Endodermal cell (in vitro differentiated cells): ENCODE measurements at regions not wholly inside any gene's neighbourhood (a gene's known extent, or its start where the extent isn't known, plus 50 kb on each side); places are given as distances from the start of the nearest gene placed in this dataset.

Source experiments
- DNase-seq: peaks from one replicate; pipeline ENCODE4 v3.0.0-alpha.2; 2017
- H3K27ac ChIP-seq: 2 replicates; pipeline ENCODE4 v1.5.1; 2013; ENCODE audit warnings: mild to moderate bottlenecking, low read depth, low read length, moderate library complexity
- H3K27me3 ChIP-seq: 2 replicates; pipeline ENCODE4 v1.6.1; 2013; ENCODE audit warnings: mild to moderate bottlenecking, low read length, moderate library complexity; ENCODE audit not compliant: insufficient read depth, control insufficient read depth, poor library complexity, severe bottlenecking
- H3K36me3 ChIP-seq: 2 replicates; pipeline ENCODE4 v1.7.0; 2013; ENCODE audit warnings: mild to moderate bottlenecking, low read length, moderate library complexity; ENCODE audit not compliant: control insufficient read depth, insufficient read depth
- H3K4me1 ChIP-seq: one replicate; pipeline ENCODE4 v1.7.0; 2013; ENCODE audit warnings: low read length; ENCODE audit not compliant: control insufficient read depth, insufficient read depth
- H3K4me3 ChIP-seq: 2 replicates; pipeline ENCODE4 v1.5.1; 2013; ENCODE audit warnings: mild to moderate bottlenecking, low read length, moderate library complexity
- H3K9ac ChIP-seq: 2 replicates; pipeline ENCODE4 v1.6.1; 2013; ENCODE audit warnings: mild to moderate bottlenecking, low read length, moderate library complexity; ENCODE audit not compliant: poor library complexity, severe bottlenecking; ENCODE audit errors: extremely low read depth
- H3K9me3 ChIP-seq: 2 replicates; pipeline ENCODE4 v1.6.1; 2013; ENCODE audit warnings: mild to moderate bottlenecking, low read length, moderate library complexity; ENCODE audit not compliant: control insufficient read depth
- H3K27ac Mint-ChIP-seq: 2 replicates; pipeline ENCODE4 v1.8.0; 2020; ENCODE audit warnings: mixed read lengths
- H3K27me3 Mint-ChIP-seq: 2 replicates; pipeline ENCODE4 v1.8.0; 2021; ENCODE audit warnings: mild to moderate bottlenecking, mixed read lengths; ENCODE audit not compliant: insufficient read depth
- H3K36me3 Mint-ChIP-seq: 2 replicates; pipeline ENCODE4 v1.8.0; 2020; ENCODE audit warnings: low read depth, mixed read lengths
- H3K4me1 Mint-ChIP-seq: 2 replicates; pipeline ENCODE4 v1.8.0; 2020; ENCODE audit warnings: mixed read lengths
- H3K4me3 Mint-ChIP-seq: 2 replicates; pipeline ENCODE4 v1.8.0; 2020; ENCODE audit warnings: mild to moderate bottlenecking, moderate library complexity, mixed read lengths
- H3K9me3 Mint-ChIP-seq: 2 replicates; pipeline ENCODE4 v1.8.0; 2020; ENCODE audit warnings: mild to moderate bottlenecking, mixed read lengths
- WGBS, 2 experiments: methylation state at CpG; one replicate each; pipeline versions ENCODE4 v1.1.5 to v1.1.7; 2013; ENCODE audit warnings: missing lambda C conversion rate in 2 of 2, mixed read lengths in 1 of 2; ENCODE audit not compliant: insufficient coverage in 1 of 2, insufficient read length in 1 of 2; 5-methylcytosine and 5-hydroxymethylcytosine counted together
- TF ChIP-seq, protein P1 (sequence below): fragments of 200-600 bp; sonication (generic); conservative IDR thresholded peaks from 2 replicates; pipeline ENCODE4 v1.5.0; 2021; ENCODE audit warnings: antibody characterized with exemption, mild to moderate bottlenecking

DNA sequence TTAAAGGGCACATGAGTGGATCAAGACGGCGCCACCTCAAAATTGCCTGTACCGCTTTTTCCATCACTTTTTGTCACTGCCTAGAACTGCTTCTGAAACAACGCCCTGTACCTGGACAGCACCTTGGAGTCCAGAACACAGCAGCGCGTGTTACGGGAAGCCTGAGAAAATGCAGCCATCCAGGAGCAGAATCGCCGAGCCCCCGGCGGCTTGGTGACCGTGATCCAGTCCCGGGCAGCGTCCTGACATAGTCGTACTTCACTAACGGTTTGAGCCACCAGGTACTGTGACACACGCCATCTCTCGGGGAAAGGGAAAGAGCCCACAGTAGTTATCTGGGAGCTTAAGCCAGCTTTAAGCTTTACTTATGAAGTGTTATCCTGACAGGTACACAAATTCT is 168.9 kb upstream of the SALL3 start:
- no peaks in the 10 kb centered on the region for H3K4me1 ChIP-seq
- Mint-ChIP-seq H3K4me1 (peaks cover 27% of the 10 kb centered on the region), H3K27ac (no peak overlapping the region), H3K36me3 (no peaks in the 10 kb centered on the region), H3K9me3 (no peaks in the 10 kb centered on the region), H3K27me3 (peaks cover 23% of the 10 kb centered on the region), H3K4me3 (no peak overlapping the region)
- H3K27me3 ChIP-seq: peaks cover 20% of the 10 kb centered on the region
- no peak for DNase-seq
- no peaks in the 10 kb centered on the region for H3K36me3 ChIP-seq
- WGBS, 2 experiments: 96 to 97% methylated on average over 18 of the region's 18 CpGs
- H3K9me3 ChIP-seq: peaks cover 6% of the 10 kb centered on the region
- no peak overlapping the region for H3K4me3 ChIP-seq
- H3K9ac ChIP-seq: no peak overlapping the region
- TF ChIP-seq, protein P1, sequence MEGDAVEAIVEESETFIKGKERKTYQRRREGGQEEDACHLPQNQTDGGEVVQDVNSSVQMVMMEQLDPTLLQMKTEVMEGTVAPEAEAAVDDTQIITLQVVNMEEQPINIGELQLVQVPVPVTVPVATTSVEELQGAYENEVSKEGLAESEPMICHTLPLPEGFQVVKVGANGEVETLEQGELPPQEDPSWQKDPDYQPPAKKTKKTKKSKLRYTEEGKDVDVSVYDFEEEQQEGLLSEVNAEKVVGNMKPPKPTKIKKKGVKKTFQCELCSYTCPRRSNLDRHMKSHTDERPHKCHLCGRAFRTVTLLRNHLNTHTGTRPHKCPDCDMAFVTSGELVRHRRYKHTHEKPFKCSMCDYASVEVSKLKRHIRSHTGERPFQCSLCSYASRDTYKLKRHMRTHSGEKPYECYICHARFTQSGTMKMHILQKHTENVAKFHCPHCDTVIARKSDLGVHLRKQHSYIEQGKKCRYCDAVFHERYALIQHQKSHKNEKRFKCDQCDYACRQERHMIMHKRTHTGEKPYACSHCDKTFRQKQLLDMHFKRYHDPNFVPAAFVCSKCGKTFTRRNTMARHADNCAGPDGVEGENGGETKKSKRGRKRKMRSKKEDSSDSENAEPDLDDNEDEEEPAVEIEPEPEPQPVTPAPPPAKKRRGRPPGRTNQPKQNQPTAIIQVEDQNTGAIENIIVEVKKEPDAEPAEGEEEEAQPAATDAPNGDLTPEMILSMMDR: no peak
- H3K27ac ChIP-seq: no peak overlapping the region

DNA sequence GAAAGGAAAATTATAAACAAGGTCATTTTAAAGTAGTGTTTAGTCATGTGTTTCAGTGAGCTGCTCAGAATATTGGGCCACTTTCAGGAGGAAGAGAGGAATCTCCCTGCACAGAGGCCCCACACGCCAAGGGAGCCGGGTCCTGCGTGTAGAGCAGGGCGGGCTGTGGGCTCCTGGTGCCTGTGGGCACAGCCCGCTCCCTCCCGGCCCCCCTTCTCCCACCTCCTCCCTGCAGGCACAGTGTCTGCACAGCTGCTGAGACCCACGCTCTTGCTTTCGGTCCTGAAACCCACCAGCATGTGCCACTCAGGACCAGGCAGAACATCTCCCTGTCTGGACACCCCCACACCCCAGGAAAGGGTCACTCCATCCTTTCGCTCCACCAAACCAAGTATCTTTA is 167.6 kb upstream of the SALL3 start:
- H3K27me3 ChIP-seq: peaks cover 20% of the 10 kb centered on the region
- H3K4me1 ChIP-seq: no peaks in the 10 kb centered on the region
- Mint-ChIP-seq H3K4me1 (peaks cover 24% of the 10 kb centered on the region), H3K27ac (no peak overlapping the region), H3K4me3 (no peak overlapping the region), H3K9me3 (no peaks in the 10 kb centered on the region), H3K36me3 (no peaks in the 10 kb centered on the region), H3K27me3 (peaks cover 33% of the 10 kb centered on the region)
- no peak for DNase-seq
- TF ChIP-seq, protein P1: no peak
- no peak overlapping the region for H3K4me3 ChIP-seq
- 91% methylated on average over 9 of the region's 9 CpGs; no CpG with 5 or more reads in 1 of the 2 experiments for WGBS, 2 experiments
- no peaks in the 10 kb centered on the region for H3K36me3 ChIP-seq
- no peak overlapping the region for H3K27ac ChIP-seq
- peaks cover 6% of the 10 kb centered on the region for H3K9me3 ChIP-seq
- H3K9ac ChIP-seq: no peak overlapping the region

DNA sequence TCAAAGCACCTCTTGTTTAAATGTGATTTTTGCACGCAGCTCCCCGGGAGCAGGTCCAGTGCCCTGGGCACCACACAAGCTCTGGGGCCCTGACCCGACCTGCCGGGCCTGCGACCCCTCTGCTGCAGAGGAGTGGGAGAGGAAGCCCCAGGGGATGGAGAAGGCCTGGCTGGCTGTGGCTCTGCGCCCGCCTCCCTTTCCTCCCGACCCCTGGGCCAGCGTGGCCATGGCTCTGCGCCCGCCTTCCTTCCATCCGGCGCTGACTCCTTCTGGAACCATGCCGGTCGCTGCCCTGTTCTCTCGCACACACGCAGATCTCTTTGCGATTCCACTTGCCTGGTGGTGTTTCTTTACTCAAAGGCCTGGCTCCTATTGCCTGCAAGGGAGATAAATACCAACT is 166.5 kb upstream of the SALL3 start:
- no peaks in the 10 kb centered on the region for H3K36me3 Mint-ChIP-seq
- H3K27me3 ChIP-seq: peaks cover 20% of the 10 kb centered on the region
- no peak overlapping the region for H3K4me3 Mint-ChIP-seq
- H3K4me1 Mint-ChIP-seq: peaks cover 24% of the 10 kb centered on the region
- H3K27ac ChIP-seq: no peak overlapping the region
- 89 to 94% methylated on average over 13 to 18 of the region's 18 CpGs for WGBS, 2 experiments
- no peaks in the 10 kb centered on the region for H3K4me1 ChIP-seq
- TF ChIP-seq, protein P1: no peak
- peaks cover 6% of the 10 kb centered on the region for H3K9me3 ChIP-seq
- no peak overlapping the region for H3K27ac Mint-ChIP-seq
- H3K4me3 ChIP-seq: no peak overlapping the region
- DNase-seq: peak; percentile 57
- no peak overlapping the region for H3K9ac ChIP-seq
- no peaks in the 10 kb centered on the region for H3K36me3 ChIP-seq
- H3K27me3 Mint-ChIP-seq: peaks cover 33% of the 10 kb centered on the region
- no peaks in the 10 kb centered on the region for H3K9me3 Mint-ChIP-seq
